ENCODE measurements at regions not wholly inside any gene's neighbourhood (a gene's known extent, or its start where the extent isn't known, plus 50 kb on each side); places are given as distances from the start of the nearest gene placed in this dataset.

DNA sequence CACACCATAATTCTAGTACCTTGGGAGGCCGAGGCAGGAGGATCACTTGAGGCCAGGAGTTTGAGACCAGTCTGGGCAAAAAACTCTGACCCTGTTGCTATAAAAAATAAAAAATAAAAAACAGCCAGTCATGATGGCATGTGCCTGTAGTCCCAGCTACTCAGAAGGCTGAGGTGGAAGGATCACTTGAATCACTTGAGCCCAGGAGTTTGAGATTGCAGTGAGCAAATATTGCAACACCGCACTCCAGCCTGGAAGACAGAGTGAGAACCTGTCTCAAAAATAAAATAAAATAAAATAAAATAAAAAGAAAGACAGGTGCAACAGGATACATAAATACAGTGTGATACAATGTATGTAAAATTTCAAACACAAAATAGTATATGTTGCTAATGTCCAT lies 154.5 kb downstream of the OTOR start:
- Histone ChIP-seq H3K9me3 (no peaks in the 10 kb centered on the region), H3K27me3 (no peaks in the 10 kb centered on the region), H3K27ac (peak overlapping the region in 2 of 4 donors; percentile 21 to 64), H3K4me1 (peaks cover 0 to 8% (median 0%) of the 10 kb centered on the region in 4 donors), H3K4me3 (no peak overlapping the region), H3K36me3 (no peaks in the 10 kb centered on the region)
- WGBS, 2 donors, result 47 to 67% methylated on average over 2 of the region's 2 CpGs
- DNase-seq (peak in 1 of 2 donors; percentile 83), ATAC-seq (ENCODE audit: low FRiP score in 2 of 2) (no peak)
- no peak for TF ChIP-seq POLR2A (IDR thresholded peaks at IDR 0.05)
- TF ChIP-seq, protein P1, sequence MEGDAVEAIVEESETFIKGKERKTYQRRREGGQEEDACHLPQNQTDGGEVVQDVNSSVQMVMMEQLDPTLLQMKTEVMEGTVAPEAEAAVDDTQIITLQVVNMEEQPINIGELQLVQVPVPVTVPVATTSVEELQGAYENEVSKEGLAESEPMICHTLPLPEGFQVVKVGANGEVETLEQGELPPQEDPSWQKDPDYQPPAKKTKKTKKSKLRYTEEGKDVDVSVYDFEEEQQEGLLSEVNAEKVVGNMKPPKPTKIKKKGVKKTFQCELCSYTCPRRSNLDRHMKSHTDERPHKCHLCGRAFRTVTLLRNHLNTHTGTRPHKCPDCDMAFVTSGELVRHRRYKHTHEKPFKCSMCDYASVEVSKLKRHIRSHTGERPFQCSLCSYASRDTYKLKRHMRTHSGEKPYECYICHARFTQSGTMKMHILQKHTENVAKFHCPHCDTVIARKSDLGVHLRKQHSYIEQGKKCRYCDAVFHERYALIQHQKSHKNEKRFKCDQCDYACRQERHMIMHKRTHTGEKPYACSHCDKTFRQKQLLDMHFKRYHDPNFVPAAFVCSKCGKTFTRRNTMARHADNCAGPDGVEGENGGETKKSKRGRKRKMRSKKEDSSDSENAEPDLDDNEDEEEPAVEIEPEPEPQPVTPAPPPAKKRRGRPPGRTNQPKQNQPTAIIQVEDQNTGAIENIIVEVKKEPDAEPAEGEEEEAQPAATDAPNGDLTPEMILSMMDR (IDR thresholded peaks at IDR 0.05), result no peak
- peak in 2 of 4 donors; percentile 10 to 87 for TF ChIP-seq EP300 (IDR thresholded peaks at IDR 0.05)
- peak in 1 of 2 donors; percentile 17 for TF ChIP-seq POLR2AphosphoS5 (IDR thresholded peaks at IDR 0.05)

DNA sequence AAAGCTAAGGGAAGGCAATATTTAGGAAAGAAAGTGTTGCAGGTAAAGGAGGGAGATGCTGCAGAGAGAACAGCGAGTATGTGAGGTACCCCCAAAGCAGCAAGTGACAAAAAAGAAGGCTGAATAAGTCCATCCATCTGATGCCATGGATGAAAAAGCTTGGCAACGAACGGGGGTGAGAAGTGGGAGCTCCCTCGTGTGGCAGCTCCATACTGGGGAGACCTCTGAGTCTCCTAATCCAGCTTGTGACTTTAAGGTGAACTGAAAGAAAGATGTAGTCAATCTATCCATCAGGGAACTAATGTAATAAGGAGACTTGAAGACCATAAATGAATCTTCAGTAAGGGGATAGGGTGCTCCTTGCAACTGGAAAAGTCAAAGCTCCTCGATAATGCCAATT lies 156.6 kb downstream of the OTOR start:
- Histone ChIP-seq H3K9me3 (no peaks in the 10 kb centered on the region), H3K27me3 (no peaks in the 10 kb centered on the region), H3K4me1 (peaks cover 0 to 4% (median 0%) of the 10 kb centered on the region in 4 donors), H3K36me3 (no peaks in the 10 kb centered on the region), H3K27ac (no peak overlapping the region), H3K4me3 (no peak overlapping the region)
- no peak for ATAC-seq (ENCODE audit: low FRiP score in 2 of 2)
- DNase-seq, result no peak
- TF ChIP-seq EP300 (IDR thresholded peaks at IDR 0.05), result no peak
- TF ChIP-seq, protein P1 (IDR thresholded peaks at IDR 0.05), result no peak
- no peak for TF ChIP-seq POLR2AphosphoS5 (IDR thresholded peaks at IDR 0.05)
- TF ChIP-seq POLR2A (IDR thresholded peaks at IDR 0.05), result no peak
- 58 to 62% methylated on average over 5 of the region's 5 CpGs for WGBS, 2 donors

DNA sequence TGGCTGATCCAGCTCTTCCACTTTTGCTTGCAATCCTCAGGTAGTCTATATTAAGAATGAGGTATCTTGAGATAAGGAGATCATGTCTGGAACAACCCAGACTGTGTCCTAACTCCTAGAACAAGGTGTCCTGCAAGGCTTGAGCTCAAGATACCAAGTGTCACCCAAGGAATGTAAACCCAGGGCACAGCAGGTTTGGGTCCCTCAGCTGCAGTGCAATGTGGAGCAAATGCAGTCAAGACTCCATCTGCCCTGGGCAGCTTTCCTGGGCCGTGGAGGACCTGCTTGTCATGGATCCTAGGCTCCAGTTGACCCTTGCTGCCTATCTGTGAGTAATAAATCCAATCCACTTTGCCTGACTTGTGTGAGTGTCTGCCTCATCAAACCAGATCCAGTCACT lies 166.1 kb downstream of the OTOR start:
- Histone ChIP-seq H3K4me1 (no peaks in the 10 kb centered on the region), H3K36me3 (no peaks in the 10 kb centered on the region), H3K4me3 (no peak overlapping the region), H3K9me3 (peaks cover 0 to 6% (median 0%) of the 10 kb centered on the region in 4 donors), H3K27ac (no peak overlapping the region), H3K27me3 (no peaks in the 10 kb centered on the region)
- peak in 1 of 2 donors; percentile 11 for ATAC-seq (ENCODE audit: low FRiP score in 2 of 2)
- TF ChIP-seq, protein P1 (IDR thresholded peaks at IDR 0.05), result no peak
- 58% methylated on average over 1 of the region's 1 CpG; no CpG with 5 or more reads in 1 of the 2 donors for WGBS, 2 donors
- DNase-seq, result no peak

DNA sequence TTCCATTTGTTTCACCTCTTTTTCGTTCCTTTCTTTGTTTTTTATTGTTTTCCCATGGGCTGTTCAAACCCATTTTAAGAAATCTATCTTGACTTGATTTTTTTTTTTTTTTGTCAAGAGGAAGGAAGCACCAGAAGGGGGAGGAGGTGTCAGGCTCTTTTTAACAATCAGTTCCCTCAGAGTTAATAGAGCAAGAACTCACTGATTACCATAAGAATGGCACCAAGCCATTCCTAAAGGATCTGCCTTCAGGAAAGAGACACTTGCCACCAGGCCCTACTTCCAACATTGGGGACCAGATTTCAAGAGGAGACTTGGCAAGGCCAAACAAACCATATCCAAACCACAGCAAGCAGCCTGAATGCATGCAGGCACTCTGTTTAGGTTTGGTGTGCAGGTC lies 168.0 kb downstream of the OTOR start:
- ATAC-seq (ENCODE audit: low FRiP score in 2 of 2) (no peak), DNase-seq (no peak)
- no peak overlapping the region for H3K4me3 ChIP-seq
- 55 to 63% methylated on average over 1 of the region's 1 CpG for WGBS, 2 donors
- H3K9me3 ChIP-seq, result peaks cover 0 to 6% (median 0%) of the 10 kb centered on the region in 4 donors
- no peaks in the 10 kb centered on the region for H3K27me3 ChIP-seq
- H3K4me1 ChIP-seq, result no peaks in the 10 kb centered on the region
- H3K36me3 ChIP-seq, result no peaks in the 10 kb centered on the region
- H3K27ac ChIP-seq, result no peak overlapping the region
- no peak for TF ChIP-seq POLR2A (IDR thresholded peaks at IDR 0.05)
- TF ChIP-seq, protein P1 (IDR thresholded peaks at IDR 0.05), result no peak
- no peak for TF ChIP-seq EP300 (IDR thresholded peaks at IDR 0.05)
- no peak for TF ChIP-seq POLR2AphosphoS5 (IDR thresholded peaks at IDR 0.05)

DNA sequence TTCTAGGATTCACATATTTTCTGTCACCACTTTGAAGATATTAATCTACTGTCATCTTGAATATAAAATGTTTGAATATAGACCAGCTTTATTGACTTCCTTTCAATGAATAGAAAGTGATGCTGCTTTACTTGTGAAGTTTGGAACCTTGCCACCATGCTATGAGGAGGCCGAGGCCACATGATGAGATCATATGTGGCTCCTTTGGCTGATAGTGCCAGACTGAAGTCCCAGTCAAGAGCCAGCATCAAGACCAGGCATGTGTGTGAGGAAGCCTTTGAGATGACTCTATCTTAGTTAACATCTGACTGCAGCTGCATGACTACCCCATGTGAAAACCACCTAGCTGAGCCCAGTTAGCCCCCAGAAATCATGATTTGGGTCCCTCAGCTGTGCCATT lies 169.5 kb downstream of the OTOR start:
- WGBS, 2 donors, result 50 to 76% methylated on average over 1 of the region's 1 CpG
- no peak for ATAC-seq (ENCODE audit: low FRiP score in 2 of 2)
- Histone ChIP-seq H3K27ac (no peak overlapping the region), H3K27me3 (no peaks in the 10 kb centered on the region), H3K9me3 (peaks cover 0 to 6% (median 0%) of the 10 kb centered on the region in 4 donors), H3K4me1 (peaks cover 0 to 1% (median 0%) of the 10 kb centered on the region in 4 donors), H3K36me3 (no peaks in the 10 kb centered on the region), H3K4me3 (no peak overlapping the region)
- TF ChIP-seq, protein P1 (IDR thresholded peaks at IDR 0.05), result no peak
- no peak for TF ChIP-seq POLR2A (IDR thresholded peaks at IDR 0.05)
- no peak for TF ChIP-seq POLR2AphosphoS5 (IDR thresholded peaks at IDR 0.05)
- no peak for TF ChIP-seq EP300 (IDR thresholded peaks at IDR 0.05)
- DNase-seq, result no peak

All from upper lobe of left lung (tissue), 6 donors.